ENCODE measurements at regions not wholly inside any gene's neighbourhood (a gene's known extent, or its start where the extent isn't known, plus 50 kb on each side); places are given as distances from the start of the nearest gene placed in this dataset.

GRCh38 chr16:73317321-73317857 lies 269.5 kb upstream of the ZFHX3 start:
- in situ Hi-C loops (cut with HindIII; ENCODE audit: low sequenced_read_pairs) = no loop called here
- no peak overlapping the region for H3K4me3 ChIP-seq (ENCODE audit: low read depth, low read length)
- TF ChIP-seq CTCF (IDR thresholded peaks at IDR 0.05; ENCODE audit: low read depth, low read length, missing control alignments) = no peak
- no peak for DNase-seq (ENCODE audit: low read depth)

DNA sequence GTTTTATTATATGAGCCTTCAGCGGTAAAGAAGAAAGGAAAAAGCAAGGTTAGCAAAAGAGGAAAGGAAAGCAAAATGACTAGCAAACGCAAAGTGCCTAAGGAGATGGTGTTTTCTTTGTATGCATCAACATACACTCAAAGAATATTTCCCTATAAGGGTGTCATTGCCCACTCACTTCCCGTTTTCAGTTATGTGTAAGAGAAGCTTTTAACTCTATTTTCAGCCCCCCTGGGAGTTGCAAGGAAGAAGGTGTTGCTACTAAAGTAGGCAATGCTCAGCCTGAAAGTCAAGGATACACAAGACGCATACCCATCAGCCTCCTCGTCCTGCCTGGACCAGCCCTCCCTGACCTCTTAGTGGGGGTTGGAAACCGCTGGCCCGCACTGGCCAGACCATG lies 267.7 kb upstream of the ZFHX3 start:
- DNase-seq (ENCODE audit: low read depth) = no peak
- H3K4me3 ChIP-seq (ENCODE audit: low read depth, low read length) = no peak overlapping the region
- in situ Hi-C loops (cut with HindIII; ENCODE audit: low sequenced_read_pairs) = no loop called here
- no peak for TF ChIP-seq CTCF (IDR thresholded peaks at IDR 0.05; ENCODE audit: low read depth, low read length, missing control alignments)

DNA sequence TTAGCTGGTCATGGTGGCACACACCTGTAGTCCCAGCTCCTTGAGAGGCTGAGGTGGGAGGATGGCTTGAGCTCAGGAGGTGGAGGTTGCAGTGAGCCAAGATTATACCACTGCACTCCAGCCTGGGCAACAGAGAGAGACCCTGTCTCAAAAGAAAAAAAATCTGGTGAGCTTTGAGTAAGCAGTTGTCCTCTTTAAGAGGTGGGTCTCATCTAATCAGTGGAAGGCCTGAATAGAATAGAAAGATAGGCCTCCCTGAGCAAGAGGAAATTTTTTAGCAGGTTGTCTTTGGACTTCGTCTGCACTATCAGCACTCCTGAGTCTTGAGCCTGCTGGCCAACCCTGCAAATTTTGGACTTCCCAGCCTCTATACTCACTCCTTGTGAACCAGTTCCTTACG lies 266.0 kb upstream of the ZFHX3 start:
- H3K4me3 ChIP-seq (ENCODE audit: low read depth, low read length) = no peak overlapping the region
- DNase-seq (ENCODE audit: low read depth) = no peak
- in situ Hi-C loops (cut with HindIII; ENCODE audit: low sequenced_read_pairs) = no loop called here
- TF ChIP-seq CTCF (IDR thresholded peaks at IDR 0.05; ENCODE audit: low read depth, low read length, missing control alignments) = no peak

GRCh38 chr16:73311857-73312723 lies 264.2 kb upstream of the ZFHX3 start:
- no peak for TF ChIP-seq CTCF (IDR thresholded peaks at IDR 0.05; ENCODE audit: low read depth, low read length, missing control alignments)
- H3K4me3 ChIP-seq (ENCODE audit: low read depth, low read length) = no peak overlapping the region
- DNase-seq (ENCODE audit: low read depth) = no peak
- in situ Hi-C loops (cut with HindIII; ENCODE audit: low sequenced_read_pairs) = no loop called here

DNA sequence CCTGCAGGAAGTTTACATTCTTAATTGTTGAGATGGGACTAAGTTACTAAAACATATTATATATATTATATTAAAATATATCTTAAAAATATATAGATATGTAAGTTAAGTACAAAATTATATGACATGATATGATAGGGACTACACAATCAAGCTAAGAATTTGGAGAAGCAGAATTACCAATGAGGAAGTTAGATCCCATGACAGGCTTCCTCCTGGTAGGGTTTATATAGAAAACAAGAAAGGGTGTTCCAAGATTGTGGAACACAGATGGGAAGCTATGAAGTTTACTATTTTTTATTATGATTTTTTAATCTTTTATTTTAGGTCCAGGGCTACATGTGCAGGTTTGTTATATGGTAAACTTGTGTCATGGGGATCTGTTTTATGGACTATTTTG lies 260.8 kb upstream of the ZFHX3 start:
- in situ Hi-C loops (cut with HindIII; ENCODE audit: low sequenced_read_pairs) = no loop called here
- TF ChIP-seq CTCF (IDR thresholded peaks at IDR 0.05; ENCODE audit: low read depth, low read length, missing control alignments) = no peak
- no peak for DNase-seq (ENCODE audit: low read depth)
- no peak overlapping the region for H3K4me3 ChIP-seq (ENCODE audit: low read depth, low read length)

GRCh38 chr16:73306901-73307413 lies 259.0 kb upstream of the ZFHX3 start:
- DNase-seq (ENCODE audit: low read depth) = no peak
- no peak for TF ChIP-seq CTCF (IDR thresholded peaks at IDR 0.05; ENCODE audit: low read depth, low read length, missing control alignments)
- no peak overlapping the region for H3K4me3 ChIP-seq (ENCODE audit: low read depth, low read length)
- in situ Hi-C loops (cut with HindIII; ENCODE audit: low sequenced_read_pairs) = no loop called here

Data from astrocyte of the cerebellum (primary cell).